HG02571 (cell line): ENCODE measurements at regions not wholly inside any gene's neighbourhood (a gene's known extent, or its start where the extent isn't known, plus 50 kb on each side); places are given as distances from the start of the nearest gene placed in this dataset.
"Not testable (repeated sequence)": the region's sequence is repeated elsewhere in the genome, so short reads cannot be mapped to it uniquely, and the experiment has no call there.

Experiments used
- ATAC-seq: cut with Tn5 transposase; IDR thresholded peaks from one replicate; pipeline ENCODE4 v1.9.1; 2021; ENCODE audit warnings: mild to moderate bottlenecking, moderate library complexity; ENCODE audit not compliant: unreplicated experiment

DNA sequence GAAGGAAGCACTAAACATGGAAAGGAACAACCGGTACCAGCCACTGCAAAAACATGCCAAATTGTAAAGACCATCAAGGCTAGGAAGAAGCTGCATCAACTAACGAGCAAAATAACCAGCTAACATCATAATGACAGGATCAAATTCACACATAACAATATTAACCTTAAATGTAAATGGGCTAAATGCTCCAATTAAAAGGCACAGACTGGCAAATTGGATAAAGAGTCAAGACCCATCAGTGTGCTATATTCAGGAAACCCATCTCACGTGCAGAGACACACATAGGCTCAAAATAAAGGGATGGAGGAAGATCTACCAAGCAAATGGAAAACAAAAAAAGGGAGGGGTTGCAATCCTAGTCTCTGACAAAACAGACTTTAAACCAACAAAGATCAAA is 126.3 kb upstream of the CAV2 start:
- not testable (repeated sequence) for ATAC-seq

DNA sequence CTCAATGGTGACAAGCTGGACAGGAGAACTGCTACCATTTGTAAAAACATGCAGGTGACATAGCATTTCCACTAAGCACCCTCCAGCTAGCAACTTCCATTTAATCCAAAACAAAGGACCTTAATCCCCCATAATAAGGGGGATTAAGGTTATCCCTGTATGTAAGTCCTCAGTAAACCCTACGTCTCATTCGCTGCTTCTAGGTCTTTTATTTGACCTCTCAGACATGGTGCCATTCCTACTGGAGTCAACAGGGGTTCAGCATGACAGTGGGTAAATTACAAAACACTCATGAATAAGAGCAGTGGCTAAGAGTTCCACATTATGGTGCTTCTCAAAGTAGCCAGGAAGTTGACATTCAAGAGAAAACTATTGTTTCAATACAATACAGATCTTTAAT is 121.8 kb upstream of the CAV2 start:
- ATAC-seq: no peak

DNA sequence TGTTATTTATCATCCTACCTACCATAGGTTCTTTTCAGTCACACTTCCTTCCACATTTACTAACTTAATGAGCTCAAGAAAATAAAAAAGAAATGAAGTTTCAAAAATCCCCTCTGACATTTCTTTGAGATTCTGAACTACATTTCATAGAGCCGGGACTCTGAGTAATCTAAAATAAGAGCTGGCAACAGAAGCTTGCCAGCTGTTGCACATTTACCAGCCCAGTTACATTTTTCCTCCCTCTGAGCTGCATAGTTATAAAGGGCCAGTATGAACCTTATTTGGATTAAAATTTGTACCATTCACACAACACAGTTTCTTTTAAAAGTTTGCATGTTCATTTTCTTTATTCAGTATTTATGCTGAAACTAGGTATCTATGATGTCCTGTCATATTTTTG is 119.5 kb upstream of the CAV2 start:
- ATAC-seq: no peak

DNA sequence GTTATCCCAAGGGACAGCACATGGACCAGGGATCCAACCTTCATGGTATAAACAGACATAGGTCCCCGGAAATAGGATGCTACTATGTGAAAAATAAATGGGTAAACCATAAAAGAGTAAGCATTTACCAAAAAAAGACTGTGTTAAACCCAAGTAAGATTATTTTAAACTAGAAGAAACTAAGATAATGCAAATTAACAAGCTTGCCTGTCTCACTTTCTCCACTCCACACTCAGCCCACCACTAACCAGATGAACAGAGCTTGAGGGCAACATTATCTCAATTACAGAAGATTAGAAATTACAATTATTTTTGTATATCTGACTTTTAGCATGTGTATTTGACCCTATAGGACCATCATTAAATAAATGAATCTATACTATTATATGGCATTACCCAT is 117.2 kb upstream of the CAV2 start:
- no peak for ATAC-seq

DNA sequence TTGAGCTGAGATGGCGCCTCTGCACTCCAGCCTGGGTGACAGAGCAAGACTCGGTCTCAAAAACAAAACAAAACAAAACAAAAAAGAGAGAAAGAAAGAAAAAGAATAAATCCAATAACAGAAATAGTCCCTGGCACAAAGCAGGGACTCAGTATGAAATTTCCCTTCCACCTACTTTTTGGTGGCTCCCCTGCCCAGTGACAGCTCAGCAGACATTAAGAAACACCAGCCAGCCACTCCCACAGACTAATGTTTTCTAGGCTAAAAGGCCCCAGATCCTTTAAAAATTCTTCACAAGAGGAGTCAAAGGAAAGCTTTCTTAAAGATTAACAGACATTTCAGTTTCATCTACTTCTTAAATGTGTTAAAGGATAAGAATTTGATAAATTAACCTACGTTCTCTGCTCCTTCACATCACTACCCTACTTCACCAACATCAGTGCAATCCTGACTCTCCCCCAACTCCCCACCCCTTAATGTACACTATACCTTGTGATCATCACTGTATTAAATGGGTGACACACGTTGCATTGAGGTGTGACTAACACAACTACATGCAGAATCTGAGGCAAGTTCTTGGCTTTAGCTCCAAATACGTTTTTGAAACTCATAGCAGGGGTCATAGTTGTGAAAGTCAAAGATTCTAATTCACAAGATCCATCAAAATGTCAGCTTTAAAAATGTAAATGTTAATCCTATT is 114.5 kb upstream of the CAV2 start:
- no peak for ATAC-seq

DNA sequence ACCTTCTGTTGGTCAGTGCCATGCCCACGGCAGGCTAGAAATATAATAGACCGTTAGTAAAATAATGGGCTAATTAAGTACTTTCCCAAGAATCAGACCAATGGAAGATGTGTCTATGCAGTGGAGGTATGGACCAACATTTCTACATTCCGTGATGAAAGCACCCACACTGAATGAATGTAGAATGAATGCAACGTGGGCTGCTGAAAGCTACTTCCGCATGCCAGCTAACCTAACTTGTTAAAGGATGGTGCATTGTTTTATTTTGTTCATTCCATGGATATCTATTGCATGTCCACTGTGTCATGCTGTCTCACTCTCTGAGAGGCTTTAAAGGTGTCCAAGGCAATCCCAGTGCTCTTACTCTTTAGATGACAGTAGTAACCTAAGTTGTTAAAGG is 112.9 kb upstream of the CAV2 start:
- ATAC-seq: no peak

DNA sequence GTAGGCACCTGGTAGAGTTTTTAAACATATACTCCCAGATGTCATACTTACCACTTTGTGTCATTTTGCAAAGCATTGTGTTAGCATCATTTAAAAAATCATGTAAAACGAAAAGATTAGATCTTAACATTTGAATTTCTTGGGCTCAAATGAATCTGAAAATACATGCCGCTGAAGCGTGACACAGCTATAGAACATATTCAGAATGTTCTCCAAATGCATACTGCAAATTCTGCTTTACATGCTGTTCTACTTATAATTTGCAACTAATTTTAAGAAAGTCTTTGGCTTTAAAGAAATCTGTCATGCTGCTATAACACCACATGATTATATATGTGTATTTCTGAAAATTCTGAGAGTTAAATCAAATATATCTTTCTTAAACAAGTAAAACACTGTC is 109.2 kb upstream of the CAV2 start:
- ATAC-seq: no peak

DNA sequence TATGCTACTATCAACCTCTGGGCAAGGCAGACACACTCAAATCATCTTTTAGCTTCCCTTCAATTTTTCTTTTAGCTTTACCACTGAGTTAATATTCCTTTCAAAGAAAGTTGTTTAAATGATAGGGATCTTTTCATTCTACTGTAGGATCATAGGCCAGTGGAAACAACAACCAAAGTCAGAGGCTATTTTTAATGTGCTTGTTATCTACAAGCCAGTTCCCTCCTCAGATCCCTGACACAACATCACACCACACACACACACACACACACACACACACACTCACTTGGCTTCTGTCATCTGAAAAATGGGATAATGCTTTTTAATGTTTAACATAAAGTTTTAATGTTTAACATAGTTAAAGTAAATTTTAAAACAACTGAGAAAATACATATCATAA is 106.7 kb upstream of the CAV2 start:
- no peak for ATAC-seq

DNA sequence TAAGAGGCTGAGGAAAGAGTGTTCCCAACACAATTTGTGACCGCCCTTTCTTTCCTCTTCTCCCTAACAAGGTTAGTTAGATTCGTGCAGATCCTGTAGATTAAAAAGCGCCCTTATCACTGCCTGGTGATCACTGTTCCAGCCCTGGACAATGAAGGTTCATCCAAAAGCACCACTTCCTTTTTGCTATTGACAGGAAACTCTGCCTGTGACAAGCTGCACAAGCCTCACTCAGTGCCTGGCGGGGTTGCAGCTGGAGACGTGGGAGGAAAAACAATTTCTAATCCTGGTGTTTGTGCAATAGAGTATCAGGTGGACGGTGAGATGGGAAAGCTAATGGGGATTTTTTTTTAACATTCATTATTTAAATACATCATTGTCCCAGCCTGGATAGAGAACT is 105.9 kb upstream of the CAV2 start:
- ATAC-seq: no peak

DNA sequence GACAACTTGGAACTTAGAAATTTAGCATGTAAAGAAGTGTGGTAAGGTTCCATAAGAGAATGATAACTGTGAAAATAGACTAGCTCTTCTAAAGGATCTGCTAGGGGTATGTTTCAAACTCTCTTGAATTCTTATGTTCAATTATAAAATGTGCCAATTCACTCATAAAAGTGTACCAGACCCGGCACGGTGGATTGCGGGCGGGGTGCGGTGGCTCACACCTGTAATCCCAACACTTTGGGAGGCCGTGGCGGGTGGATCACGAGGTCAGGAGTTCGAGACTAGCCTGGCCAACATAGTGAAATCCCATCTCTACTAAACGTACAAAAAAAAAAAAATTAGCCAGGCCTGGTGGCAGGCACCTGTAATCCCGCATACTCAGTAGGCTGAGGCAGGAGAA is 105.4 kb upstream of the CAV2 start:
- no peak for ATAC-seq

DNA sequence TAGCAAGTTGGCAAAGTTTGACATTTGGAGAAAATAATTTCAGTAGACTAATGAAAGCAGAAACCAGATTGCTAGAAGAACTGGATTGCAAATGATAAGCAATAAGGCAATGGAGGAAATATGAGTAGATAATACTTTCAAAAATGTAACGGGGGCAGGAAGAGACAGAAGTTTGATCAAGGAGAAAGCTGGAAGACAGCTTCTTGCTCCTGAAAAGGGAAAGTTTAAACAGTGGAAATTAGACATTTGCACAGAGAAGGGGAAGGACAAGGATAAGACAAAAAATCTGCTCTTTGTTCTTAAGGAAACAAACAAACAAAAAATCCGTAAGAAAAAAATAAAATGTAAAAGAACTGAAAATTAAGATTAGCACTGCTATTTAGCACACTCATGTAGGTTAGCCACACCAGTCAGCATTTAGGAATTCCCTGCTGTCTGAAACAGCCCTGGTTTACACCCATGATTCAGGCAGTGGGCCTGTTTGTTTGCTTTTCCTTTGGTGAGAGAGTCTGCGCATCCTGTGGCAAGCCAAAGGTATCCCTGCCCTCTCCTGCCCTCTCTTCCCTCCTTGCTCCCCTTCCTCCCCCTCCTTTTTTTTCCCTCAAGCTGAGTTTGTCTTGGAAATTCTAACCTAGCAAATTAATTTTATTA is 104.3 kb upstream of the CAV2 start:
- no peak for ATAC-seq

DNA sequence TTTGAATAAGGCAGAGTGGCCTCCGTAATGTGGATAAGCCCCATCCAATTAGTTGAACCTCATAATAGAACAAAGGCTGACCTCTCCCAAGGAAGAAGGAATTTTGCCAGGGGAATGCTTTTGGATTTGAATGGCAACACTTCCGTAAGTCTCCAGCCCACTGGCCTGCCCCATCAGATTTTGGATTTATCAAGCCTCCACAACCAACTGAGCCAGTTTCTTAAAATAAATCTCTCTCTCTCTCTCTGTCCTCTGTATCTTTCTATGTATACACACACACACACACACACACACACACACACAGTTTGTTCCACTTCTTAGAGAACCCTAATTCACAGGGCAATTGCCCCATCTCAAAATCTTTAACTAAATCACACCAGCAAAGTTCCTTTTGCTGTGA is 100.9 kb upstream of the CAV2 start:
- ATAC-seq: no peak

DNA sequence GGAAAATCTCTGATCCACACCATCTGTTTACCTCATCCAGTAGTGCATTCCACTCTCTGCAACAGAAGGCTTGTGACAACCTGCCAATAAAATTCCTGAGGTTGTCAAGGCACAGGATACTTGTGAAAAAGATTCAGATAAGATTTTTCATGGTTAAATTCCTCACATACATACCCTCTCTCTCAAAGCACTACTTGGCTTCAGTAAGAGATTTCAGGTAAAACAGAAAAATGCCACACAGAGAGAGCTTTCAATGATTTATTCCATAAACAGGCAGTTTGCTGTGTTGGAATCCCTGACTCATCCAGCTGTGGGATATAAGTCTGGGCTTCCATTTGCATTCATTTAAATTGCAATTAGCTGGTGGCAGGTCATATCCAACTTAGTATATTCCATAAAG is 99.7 kb upstream of the CAV2 start:
- ATAC-seq: no peak

DNA sequence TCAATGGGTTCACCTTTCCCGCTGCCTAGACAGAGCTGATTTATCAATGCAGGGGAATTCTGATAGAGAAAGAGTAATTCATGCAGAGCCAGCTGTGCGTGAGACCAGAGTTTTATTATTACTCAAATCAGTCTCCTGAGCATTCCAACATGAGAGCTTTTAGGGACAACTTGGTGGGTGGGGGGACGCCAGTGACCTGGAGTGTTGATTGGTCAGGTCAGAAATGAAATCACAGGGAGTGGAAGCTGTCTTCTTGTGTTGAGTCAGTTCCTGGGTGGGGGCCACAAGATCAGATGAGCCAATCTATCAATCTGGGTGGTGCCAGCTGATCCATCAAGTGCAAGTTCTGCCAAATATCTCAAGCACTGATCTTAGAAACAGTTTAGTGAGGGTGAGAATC is 99.0 kb upstream of the CAV2 start:
- ATAC-seq: no peak

DNA sequence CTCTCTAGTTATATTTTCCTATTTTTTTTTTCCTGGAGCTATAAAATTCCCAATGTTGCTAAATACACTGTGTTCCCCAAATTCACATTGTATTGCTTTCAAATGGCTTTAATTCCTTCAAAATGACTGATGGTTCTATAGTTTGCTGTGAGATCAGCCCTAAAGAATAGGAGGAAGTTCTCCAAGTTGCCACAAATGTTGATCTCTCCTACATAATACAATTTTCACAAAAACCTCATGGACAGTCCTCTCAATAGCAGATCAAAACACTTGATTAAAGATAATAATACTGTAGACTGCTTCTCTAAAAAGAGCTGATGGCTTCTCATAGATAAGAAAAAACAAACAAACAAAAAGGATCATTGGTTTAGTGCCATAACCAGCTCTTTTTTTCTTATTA is 97.8 kb upstream of the CAV2 start:
- ATAC-seq: no peak

DNA sequence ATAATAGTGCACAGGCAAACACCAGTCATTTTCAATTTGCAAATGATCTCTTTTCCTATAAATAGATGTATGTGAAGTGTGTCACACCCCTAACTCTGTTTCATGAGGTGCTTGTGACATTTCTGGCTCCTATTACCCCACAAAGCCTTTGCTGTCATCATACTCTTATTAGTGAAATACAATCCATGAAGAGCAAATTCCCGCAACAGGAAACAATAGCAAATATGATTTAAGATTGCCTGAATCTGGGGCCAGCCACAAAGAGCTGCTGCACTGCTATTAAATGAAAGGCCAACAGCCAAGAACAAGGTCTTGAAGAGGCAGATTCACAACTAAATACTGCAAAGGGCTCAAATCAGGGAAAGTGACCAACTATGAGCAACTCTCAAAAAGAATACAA is 96.3 kb upstream of the CAV2 start:
- ATAC-seq: no peak

DNA sequence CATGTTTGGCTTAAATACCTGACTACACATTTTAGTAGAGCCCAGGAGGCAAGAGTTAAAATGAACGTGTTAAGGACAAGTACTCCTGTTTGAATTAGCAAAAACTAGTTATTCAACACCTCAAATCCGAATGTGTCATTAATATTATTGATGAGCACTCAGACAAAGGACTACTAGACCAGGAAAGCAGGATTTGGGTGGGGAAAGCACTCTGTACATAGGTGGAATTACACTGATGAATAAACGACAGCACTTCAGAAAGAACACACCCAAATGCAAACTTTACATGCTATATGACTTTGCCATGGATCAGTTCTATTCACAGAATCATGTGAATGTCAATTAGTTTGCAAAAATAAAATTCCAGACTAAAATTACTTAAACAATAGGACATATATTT is 95.1 kb upstream of the CAV2 start:
- no peak for ATAC-seq

DNA sequence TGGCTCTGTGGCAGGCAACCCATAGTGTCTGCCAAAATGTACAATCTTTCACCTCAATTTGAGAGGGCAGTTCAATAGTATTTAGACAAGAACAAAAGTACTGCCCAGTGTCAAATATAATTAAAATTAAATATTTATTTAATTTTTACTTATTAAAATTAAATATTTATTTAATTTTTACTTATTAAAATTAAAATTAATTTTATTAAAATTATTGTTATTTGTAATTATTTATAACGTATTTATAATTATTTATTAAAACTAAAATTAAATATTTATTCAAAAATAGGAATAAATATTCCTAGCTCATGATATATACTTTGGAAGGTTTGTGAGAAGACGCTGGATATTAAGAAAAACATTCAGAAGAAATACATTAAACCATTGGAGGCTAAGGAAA is 93.7 kb upstream of the CAV2 start:
- ATAC-seq: no peak

DNA sequence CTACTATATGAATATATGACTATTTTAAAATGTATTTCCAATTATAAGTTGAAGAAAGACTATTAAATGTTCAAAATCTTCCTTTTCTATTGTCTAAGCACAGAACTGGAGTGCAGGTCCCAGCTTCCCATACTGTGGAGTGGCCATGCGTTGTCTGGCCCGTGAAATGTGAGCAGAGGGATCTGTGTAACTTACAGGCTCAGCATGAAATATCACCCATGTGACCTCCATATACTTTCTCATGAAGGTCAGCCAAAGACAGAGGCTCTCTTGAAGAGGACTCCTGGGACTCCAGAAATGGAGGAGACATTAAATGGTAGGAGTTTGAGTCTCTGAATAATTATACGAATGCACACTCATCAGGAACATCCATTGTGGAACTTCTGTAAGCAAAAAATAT is 92.4 kb upstream of the CAV2 start:
- ATAC-seq: no peak

DNA sequence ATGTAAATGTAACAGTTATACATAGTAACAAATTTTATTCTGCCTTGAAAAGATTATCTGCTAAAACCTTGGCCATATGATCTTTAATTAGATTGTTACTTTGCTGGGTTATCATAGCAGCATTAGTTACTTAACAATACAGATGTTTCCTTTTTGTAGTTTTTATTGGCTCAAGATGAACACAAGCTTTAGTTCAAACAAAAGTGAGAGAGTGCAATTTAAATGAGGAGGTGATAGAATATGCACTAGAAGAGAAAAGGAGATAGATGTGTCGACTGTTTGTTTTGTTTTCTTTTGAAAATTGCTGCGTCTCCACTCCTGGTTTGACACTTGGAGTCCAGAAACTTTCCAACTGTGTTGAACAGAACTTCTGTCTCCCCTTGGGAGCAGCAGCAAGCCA is 91.4 kb upstream of the CAV2 start:
- no peak for ATAC-seq

DNA sequence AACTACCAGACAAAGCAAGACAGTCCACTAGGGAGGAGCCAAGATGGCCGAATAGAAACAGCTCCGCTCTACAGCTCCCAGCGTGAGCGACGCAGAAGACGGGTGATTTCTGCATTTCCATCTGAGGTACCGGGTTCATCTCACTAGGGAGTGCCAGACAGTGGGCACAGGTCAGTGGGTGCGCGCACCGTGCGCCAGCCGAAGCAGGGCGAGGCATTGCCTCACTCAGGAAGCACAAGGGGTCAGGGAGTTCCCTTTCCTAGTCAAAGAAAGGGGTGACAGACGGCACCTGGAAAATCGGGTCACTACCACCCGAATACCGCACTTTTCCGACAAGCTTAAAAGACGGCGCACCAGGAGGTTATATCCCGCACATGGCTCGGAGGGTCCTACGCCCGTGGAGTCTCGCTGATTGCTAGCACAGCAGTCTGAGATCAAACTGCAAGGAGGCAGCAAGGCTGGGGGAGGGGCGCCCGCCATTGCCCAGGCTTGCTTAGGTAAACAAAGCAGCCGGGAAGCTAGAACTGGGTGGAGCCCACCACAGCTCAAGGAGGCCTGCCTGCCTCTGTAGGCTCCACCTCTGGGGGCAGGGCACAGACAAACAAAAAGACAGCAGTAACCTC is 90.6 kb upstream of the CAV2 start:
- ATAC-seq: not testable (repeated sequence)

DNA sequence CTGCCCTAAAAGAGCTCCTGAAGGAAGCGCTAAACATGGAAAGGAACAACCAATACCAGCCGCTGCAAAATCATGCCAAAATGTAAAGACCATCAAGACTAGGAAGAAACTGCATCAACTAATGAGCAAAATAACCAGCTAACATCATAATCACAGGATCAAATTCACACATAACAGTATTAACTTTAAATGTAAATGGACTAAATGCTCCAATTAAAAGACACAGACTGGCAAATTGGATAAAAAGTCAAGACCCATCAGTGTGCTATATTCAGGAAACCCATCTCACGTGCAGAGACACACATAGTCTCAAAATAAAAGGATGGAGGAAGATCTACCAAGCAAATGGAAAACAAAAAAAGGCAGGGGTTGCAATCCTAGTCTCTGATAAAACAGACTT is 88.8 kb upstream of the CAV2 start:
- not testable (repeated sequence) for ATAC-seq
